Transverse colon (tissue), 4 donors: ENCODE measurements at regions not wholly inside any gene's neighbourhood (a gene's known extent, or its start where the extent isn't known, plus 50 kb on each side); places are given as distances from the start of the nearest gene placed in this dataset.

Source experiments
- DNase-seq: peaks from one replicate; pipeline ENCODE4 v3.0.0-alpha.2; 2019
- H3K27ac ChIP-seq, 4 donors: fragments of 200-600 bp; sonication (generic); 2 replicates each; pipeline ENCODE4 v1.5.1; 2016 to 2018; ENCODE audit warnings: inconsistent platforms in 4 of 4
- H3K27me3 ChIP-seq: fragments of 200-600 bp; sonication (generic); 2 replicates; pipeline ENCODE4 v1.5.1; 2017; ENCODE audit warnings: inconsistent platforms
- H3K36me3 ChIP-seq, 4 donors: fragments of 200-600 bp; sonication (generic); 2 replicates each; pipeline ENCODE4 v1.5.1; 2017 to 2019; ENCODE audit warnings: inconsistent platforms in 4 of 4
- H3K4me1 ChIP-seq, 4 donors: fragments of 200-600 bp; sonication (generic); 2 replicates each; pipeline ENCODE4 v1.5.1; 2017 to 2020; ENCODE audit warnings: inconsistent platforms in 4 of 4
- H3K4me3 ChIP-seq, 4 donors: fragments of 200-600 bp; sonication (generic); 1 replicate in 1 of 4; 2 replicates in 3 of 4; pipeline versions ENCODE4 v1.5.1 to v1.6.1; 2017 to 2019; ENCODE audit warnings: inconsistent platforms in 4 of 4
- H3K9me3 ChIP-seq, 2 donors: fragments of 200-600 bp; sonication (generic); 2 replicates each; pipeline ENCODE4 v1.5.1; 2017 to 2019; ENCODE audit warnings: inconsistent platforms in 2 of 2
- EP300 ChIP-seq: sonication (generic); formaldehyde crosslinking; IDR thresholded peaks from one replicate; pipeline ENCODE4 v1.6.1; 2017; ENCODE audit warnings: antibody characterized with exemption, low read depth
- POLR2A ChIP-seq: fragments of 450-650 bp; IDR thresholded peaks from one replicate; pipeline ENCODE4 v1.6.1; 2016; ENCODE audit warnings: antibody characterized with exemption, mild to moderate bottlenecking, moderate library complexity
- POLR2AphosphoS5 ChIP-seq, 3 donors: sonication (generic); formaldehyde crosslinking; IDR thresholded peaks; one replicate each; pipeline ENCODE4 v1.6.1; 2016; ENCODE audit warnings: antibody characterized with exemption in 3 of 3
- WGBS, 2 donors: methylation state at CpG; one replicate each; pipeline ENCODE4 v1.1.5; 2018; ENCODE audit warnings: low coverage in 1 of 2; 5-methylcytosine and 5-hydroxymethylcytosine counted together
- in situ Hi-C, 4 donors: fragments of 200-750 bp; cut with MboI; loops; one replicate each; pipeline versions ENCODE4 v1.15.0 to v1.15.1; 2017; ENCODE audit warnings: low sequenced_read_pairs in 3 of 4, low pct_ligation_motif_present in 1 of 4, low pct_unique_long_range_greater_than_20kb in 1 of 4
- intact Hi-C: fragments of 100-400 bp; cut with DNase I; formaldehyde crosslinking; loops from one replicate; pipeline ENCODE4 v1.15.1; 2023; ENCODE audit warnings: low total_unique reads
- TF ChIP-seq, protein P1 (sequence below), 5 experiments: fragments of 200-600 bp in 3 of 5; fragments of 450-650 bp in 2 of 5; sonication (generic) in 3 of 5; IDR thresholded peaks; 1 replicate in 2 of 5; 2 replicates in 3 of 5; pipeline ENCODE4 v1.5.1; 2016 to 2017; ENCODE audit warnings: antibody characterized with exemption in 5 of 5, inconsistent platforms in 3 of 5, mild to moderate bottlenecking in 2 of 5, moderate library complexity in 1 of 5

DNA sequence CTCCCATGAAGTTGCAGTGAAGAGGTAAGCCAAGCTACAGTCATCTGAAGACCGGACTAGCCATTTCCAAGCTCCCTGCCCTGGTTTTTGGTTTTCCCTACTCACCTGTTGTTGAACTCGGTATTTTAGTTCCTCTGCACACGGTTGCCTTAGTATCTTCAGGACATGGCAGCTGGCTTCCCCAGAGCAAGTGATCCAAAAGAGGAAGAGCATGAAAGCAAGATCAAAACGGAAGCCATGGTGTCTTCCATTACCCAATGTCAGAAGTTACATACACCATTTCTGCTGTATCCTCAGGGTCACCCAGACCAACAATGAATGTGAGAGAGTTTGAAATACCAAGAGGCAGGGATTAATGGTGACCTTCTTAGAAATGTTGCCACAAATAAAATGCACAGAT is 276.6 kb upstream of the CNR1 start:
- Histone ChIP-seq H3K27me3 (no peaks in the 10 kb centered on the region), H3K4me3 (no peak overlapping the region), H3K9me3 (no peaks in the 10 kb centered on the region), H3K4me1 (no peaks in the 10 kb centered on the region), H3K27ac (no peak overlapping the region), H3K36me3 (no peaks in the 10 kb centered on the region)
- TF ChIP-seq POLR2A (no peak), EP300 (no peak), POLR2AphosphoS5 (IDR thresholded peaks at IDR 0.05) (no peak)
- TF ChIP-seq, protein P1, sequence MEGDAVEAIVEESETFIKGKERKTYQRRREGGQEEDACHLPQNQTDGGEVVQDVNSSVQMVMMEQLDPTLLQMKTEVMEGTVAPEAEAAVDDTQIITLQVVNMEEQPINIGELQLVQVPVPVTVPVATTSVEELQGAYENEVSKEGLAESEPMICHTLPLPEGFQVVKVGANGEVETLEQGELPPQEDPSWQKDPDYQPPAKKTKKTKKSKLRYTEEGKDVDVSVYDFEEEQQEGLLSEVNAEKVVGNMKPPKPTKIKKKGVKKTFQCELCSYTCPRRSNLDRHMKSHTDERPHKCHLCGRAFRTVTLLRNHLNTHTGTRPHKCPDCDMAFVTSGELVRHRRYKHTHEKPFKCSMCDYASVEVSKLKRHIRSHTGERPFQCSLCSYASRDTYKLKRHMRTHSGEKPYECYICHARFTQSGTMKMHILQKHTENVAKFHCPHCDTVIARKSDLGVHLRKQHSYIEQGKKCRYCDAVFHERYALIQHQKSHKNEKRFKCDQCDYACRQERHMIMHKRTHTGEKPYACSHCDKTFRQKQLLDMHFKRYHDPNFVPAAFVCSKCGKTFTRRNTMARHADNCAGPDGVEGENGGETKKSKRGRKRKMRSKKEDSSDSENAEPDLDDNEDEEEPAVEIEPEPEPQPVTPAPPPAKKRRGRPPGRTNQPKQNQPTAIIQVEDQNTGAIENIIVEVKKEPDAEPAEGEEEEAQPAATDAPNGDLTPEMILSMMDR (IDR thresholded peaks at IDR 0.05), result no peak
- intact Hi-C loops (no loop called here), in situ Hi-C loops (no loop called here)
- 77 to 94% methylated on average over 3 to 4 of the region's 4 CpGs for whole genome bisulfite sequencing, 2 donors
- no peak for DNase-seq

DNA sequence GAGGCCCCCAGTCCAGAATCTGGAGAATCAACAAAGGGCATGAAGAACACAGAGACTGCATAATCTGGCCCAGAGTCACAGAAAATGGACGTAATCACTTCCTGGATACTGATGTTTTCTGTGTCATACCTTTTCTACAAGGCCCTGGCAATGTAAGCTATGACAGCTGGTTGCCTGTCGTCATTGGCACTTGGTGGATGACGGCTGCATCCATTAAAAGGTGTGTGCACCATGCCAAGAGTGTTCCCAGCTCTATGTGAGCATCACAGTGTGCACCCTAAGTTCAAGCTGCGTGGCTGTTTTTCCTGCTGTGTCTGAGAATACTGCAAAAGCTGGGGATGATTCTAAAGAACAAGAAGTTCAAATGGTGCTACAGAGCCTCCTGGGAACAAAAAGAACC is 275.2 kb upstream of the CNR1 start:
- Histone ChIP-seq H3K36me3 (no peaks in the 10 kb centered on the region), H3K27me3 (no peaks in the 10 kb centered on the region), H3K27ac (no peak overlapping the region), H3K4me1 (no peaks in the 10 kb centered on the region), H3K9me3 (no peaks in the 10 kb centered on the region), H3K4me3 (no peak overlapping the region)
- intact Hi-C loops (no loop called here), in situ Hi-C loops (no loop called here)
- 81% methylated on average over 4 of the region's 4 CpGs; no CpG with 5 or more reads in 1 of the 2 donors for WGBS, 2 donors
- TF ChIP-seq, protein P1 (IDR thresholded peaks at IDR 0.05), result no peak
- TF ChIP-seq POLR2AphosphoS5 (IDR thresholded peaks at IDR 0.05) (no peak), POLR2A (no peak), EP300 (no peak)
- no peak for DNase-seq

DNA sequence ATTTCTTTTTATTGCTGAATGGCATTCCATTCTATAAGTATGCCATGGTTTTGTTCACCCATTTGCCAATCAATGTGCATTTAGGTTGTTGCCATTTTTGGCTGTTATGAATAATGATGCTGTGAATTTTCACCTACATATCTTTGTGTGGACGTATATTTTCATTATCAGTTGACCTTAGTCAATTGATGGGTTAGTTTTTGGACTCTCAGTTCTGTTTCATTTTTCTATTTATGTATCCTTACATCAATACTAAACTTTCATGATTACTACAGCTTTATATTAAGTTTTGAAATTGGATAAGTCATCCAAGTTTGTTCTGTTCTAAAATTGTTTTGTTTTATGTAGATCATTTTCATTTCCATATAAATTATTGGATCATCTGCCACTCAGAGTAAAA is 261.9 kb upstream of the CNR1 start:
- intact Hi-C loops, result no loop called here

DNA sequence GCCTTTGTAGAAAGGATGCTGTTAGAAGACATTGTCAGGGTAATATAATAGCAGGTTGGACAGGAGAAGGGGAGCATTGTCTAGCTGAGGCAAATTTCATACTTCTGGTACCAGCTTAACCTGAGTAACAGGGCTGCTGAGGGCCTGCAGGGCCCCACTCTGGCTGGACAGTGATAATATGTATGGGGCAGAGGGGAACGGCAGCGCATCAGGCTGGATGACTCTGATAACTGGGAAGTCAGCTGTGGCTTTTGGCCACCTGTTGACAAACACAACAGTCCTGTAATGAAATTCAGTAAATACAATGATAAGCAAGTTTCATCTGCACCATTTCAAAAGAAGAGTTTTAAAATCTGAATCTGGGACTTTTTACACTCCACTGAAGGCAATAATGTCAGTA is 259.9 kb upstream of the CNR1 start:
- no peaks in the 10 kb centered on the region for H3K9me3 ChIP-seq
- no peak for DNase-seq
- in situ Hi-C loops (no loop called here), intact Hi-C loops (no loop called here)
- no peak overlapping the region for H3K4me3 ChIP-seq
- H3K27ac ChIP-seq, result no peak overlapping the region
- WGBS, 2 donors, result 95% methylated on average over 2 of the region's 2 CpGs; no CpG with 5 or more reads in 1 of the 2 donors
- no peaks in the 10 kb centered on the region for H3K4me1 ChIP-seq
- H3K27me3 ChIP-seq, result no peaks in the 10 kb centered on the region
- no peaks in the 10 kb centered on the region for H3K36me3 ChIP-seq
- TF ChIP-seq POLR2A (no peak), EP300 (no peak), POLR2AphosphoS5 (IDR thresholded peaks at IDR 0.05) (no peak)
- TF ChIP-seq, protein P1 (IDR thresholded peaks at IDR 0.05), result no peak

More for the DNA sequence above, 261.9 kb upstream of the CNR1 start:
- H3K9me3 ChIP-seq, result no peaks in the 10 kb centered on the region
- WGBS, 2 donors, result 55 to 83% methylated on average over 1 of the region's 1 CpG
- in situ Hi-C loops, result no loop called here
- no peak for DNase-seq
- H3K4me1 ChIP-seq, result no peaks in the 10 kb centered on the region
- no peak for TF ChIP-seq POLR2AphosphoS5 (IDR thresholded peaks at IDR 0.05)
- TF ChIP-seq, protein P1 (IDR thresholded peaks at IDR 0.05), result no peak
- no peak for TF ChIP-seq EP300
- TF ChIP-seq POLR2A, result no peak
- H3K36me3 ChIP-seq, result no peaks in the 10 kb centered on the region
- H3K27ac ChIP-seq, result no peak overlapping the region
- no peaks in the 10 kb centered on the region for H3K27me3 ChIP-seq
- H3K4me3 ChIP-seq, result no peak overlapping the region
